ENCODE measurements at regions not wholly inside any gene's neighbourhood (a gene's known extent, or its start where the extent isn't known, plus 50 kb on each side); places are given as distances from the start of the nearest gene placed in this dataset.

DNA sequence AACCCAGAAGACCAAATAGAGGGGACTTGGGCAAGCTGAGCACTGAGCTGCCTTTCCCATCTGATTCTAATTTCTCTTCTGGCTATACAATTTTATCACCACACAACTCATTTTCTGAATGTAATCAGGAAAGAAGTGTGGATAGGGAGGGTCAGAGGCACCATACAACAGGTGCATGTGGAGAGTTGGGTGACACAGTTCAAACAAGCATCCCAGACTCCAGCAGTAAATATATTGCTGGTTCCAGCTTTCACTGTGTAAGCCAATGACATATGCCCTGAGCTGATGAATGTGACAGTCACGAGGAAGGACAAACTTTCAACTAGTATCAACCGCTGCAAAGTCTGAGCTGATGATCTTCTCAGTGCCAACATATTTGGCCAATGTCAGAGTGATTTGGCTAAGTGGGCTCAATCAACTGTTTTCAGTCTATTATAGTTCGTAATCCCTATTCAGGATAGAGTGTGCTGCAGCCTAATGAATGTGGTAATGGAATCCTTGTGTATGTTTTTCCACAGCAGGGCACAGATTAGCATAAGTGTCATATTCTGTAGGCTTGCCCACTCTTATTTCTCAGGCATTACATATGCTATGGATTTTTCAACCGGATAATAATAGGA, 109.9 kb upstream of the MEIS1 start:
- Histone ChIP-seq H3K56ac (replicated peaks; ENCODE audit: insufficient read length, low read depth, low read length) (no peak overlapping the region), H3K18ac (ENCODE audit: extremely low read depth, low read length) (no peak overlapping the region), H2BK20ac (ENCODE audit: low read length) (no peak overlapping the region), H3K79me1 (ENCODE audit: low read depth, low read length) (no peaks in the 10 kb centered on the region), H3K9me3 (ENCODE audit: insufficient read depth in 2 of 2, low read depth in 1 of 2, low read length in 1 of 2) (no peaks in the 10 kb centered on the region), H4K8ac (ENCODE audit: extremely low read depth, insufficient read depth, low read length) (no peak overlapping the region), H2AK5ac (ENCODE audit: low read depth, low read length) (no peak overlapping the region), H3K27ac (ENCODE audit: low read depth, low read length) (no peak overlapping the region), H4K91ac (replicated peaks; ENCODE audit: insufficient read length, low read length) (no peak overlapping the region), H3K4ac (replicated peaks; ENCODE audit: insufficient read length, low read depth, low read length) (no peak overlapping the region), H3K23me2 (ENCODE audit: low read depth, low read length) (no peaks in the 10 kb centered on the region), H3K14ac (ENCODE audit: insufficient read length) (no peak overlapping the region), H4K20me1 (replicated peaks in 1 of 2; ENCODE audit: control insufficient read depth in 1 of 2, insufficient read depth in 2 of 2, low read length in 2 of 2) (no peaks in the 10 kb centered on the region), H3K4me3 (ENCODE audit: extremely low read depth in 1 of 4, insufficient read depth in 2 of 4, low read depth in 3 of 4, low read length in 4 of 4) (no peak overlapping the region), H2BK5ac (ENCODE audit: low read depth, low read length) (no peak overlapping the region), H3K36me3 (ENCODE audit: control insufficient read depth in 2 of 4, insufficient read depth in 4 of 4, low read length in 3 of 4) (no peaks in the 10 kb centered on the region), H2BK120ac (replicated peaks; ENCODE audit: low read depth, low read length) (no peak overlapping the region), H3K79me2 (ENCODE audit: control insufficient read depth in 1 of 2, insufficient read depth in 2 of 2, low read length in 2 of 2) (no peaks in the 10 kb centered on the region), H2BK12ac (ENCODE audit: low read depth, low read length) (no peak overlapping the region), H3K9ac (replicated peaks in 1 of 4; ENCODE audit: extremely low read depth in 1 of 4, low read depth in 3 of 4, low read length in 3 of 4) (no peak overlapping the region), H3K4me2 (ENCODE audit: insufficient read depth in 1 of 2, low read depth in 2 of 2, low read length in 2 of 2) (no peak overlapping the region), H3K27me3 (replicated peaks in 1 of 4; ENCODE audit: control insufficient read depth in 3 of 4, extremely low read depth in 1 of 4, insufficient read depth in 3 of 4, low read length in 3 of 4) (no peaks in the 10 kb centered on the region), H2AFZ (ENCODE audit: low read length) (no peak overlapping the region), H2BK15ac (ENCODE audit: low read length) (no peak overlapping the region), H3K4me1 (replicated peaks in 1 of 4; ENCODE audit: control insufficient read depth in 3 of 4, insufficient read depth in 4 of 4, low read length in 3 of 4) (peaks cover 0 to 7% (median 1%) of the 10 kb centered on the region in 4 experiments; a peak in 3 of 7 replicates), H3K23ac (ENCODE audit: insufficient read length) (no peak overlapping the region), H4K5ac (ENCODE audit: insufficient read length, low read depth, low read length) (no peak overlapping the region)
- ChIA-PET CTCF (ENCODE audit: partially characterized antibody) (interaction anchor here (1.3 kb wide), 1 partner anchor 13 kb away, joined by 3 read pairs; no protein-coding TSS in a partner anchor), POLR2A (ENCODE audit: partially characterized antibody) (no interaction called here)
- FAIRE-seq, result no peak
- no peak for DNase-seq (ENCODE audit: low read depth in 1 of 2, low spot score in 2 of 2)
- 90% methylated on average over 4 of the region's 4 CpGs; no CpG with 5 or more reads in 1 of the 2 experiments for WGBS, 2 experiments (ENCODE audit: extremely low coverage in 1 of 2, insufficient coverage in 1 of 2, insufficient read length in 1 of 2, insufficient replicate concordance in 2 of 2, low coverage in 1 of 2, low lambda C conversion rate in 2 of 2, missing lambda C conversion rate in 1 of 2)
- no peak for TF ChIP-seq JUN (IDR thresholded peaks at IDR 0.05; ENCODE audit: low read depth, low read length)
